UCSD-AML1 (cell line): ENCODE measurements at regions not wholly inside any gene's neighbourhood (a gene's known extent, or its start where the extent isn't known, plus 50 kb on each side); places are given as distances from the start of the nearest gene placed in this dataset.

Source experiments
- DNase-seq: peaks from one replicate; lab custom pipeline; 2025; ENCODE audit not compliant: unreplicated experiment; lab: John Stamatoyannopoulos, UW

DNA sequence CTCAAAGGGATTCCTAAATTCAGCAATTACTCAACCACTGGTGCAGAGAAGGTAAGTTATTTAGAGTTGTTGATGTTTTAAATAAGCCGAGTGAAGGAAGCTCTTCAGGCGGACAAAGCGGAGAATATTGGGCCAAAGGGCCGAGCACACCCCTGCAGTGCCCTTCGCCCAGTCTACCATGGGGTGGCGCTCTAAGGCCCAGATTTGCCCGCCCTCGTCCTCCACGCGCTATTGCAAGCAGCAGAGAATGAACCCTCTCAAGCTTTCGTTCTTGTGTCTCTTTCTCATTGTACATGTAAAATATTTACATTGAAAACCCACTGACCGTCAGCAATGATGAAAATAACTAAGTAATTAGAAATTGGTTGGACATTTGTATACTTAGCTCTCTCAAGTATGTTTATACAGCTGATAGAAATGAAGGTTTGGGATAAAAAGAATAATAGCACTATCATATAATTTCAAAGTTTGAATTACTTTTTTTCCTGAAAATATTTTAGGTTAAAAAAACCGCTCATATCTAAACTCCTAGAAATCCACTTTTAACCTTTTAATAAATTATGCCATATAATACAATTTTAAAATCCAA lies 195.0 kb upstream of the CEP162 start:
- peak; percentile 54 for DNase-seq

DNA sequence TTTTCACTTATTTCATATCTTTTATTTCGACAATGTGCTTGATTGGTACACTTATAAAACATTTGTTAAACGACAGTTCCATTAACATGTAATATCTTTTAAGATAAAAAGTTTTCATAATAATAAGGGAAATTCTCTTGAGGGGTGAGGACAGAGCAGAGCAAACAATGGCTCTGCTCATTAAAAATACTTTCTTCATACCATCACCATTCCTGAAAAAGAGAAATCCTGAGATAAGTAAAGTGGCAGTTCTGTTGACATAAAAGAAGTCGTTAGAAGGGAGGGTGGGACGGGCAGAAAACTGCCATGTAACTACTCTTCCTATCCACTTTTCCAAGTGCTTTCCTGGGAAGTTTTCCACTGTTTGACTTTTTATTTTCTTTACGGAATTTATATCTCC lies 193.6 kb upstream of the CEP162 start:
- DNase-seq, result no peak

DNA sequence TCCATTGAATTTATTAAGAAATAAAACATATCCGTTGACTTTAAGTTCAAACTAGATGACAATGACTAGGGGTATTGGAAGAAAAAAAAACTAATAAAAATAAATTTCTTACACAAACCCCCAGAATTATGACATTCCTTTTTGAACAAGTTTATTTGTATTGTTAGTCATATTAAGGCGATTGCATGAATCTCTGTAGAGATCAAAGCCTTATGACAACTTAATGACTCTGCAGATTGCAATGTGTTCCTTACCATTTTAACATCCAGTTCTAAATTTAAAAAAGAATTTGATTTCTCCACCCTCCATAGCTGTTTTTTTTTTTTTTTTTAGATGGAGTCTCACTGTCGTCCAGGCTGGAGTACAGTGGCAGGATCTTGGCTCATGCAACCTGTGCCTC lies 189.8 kb upstream of the CEP162 start:
- DNase-seq, result no peak

DNA sequence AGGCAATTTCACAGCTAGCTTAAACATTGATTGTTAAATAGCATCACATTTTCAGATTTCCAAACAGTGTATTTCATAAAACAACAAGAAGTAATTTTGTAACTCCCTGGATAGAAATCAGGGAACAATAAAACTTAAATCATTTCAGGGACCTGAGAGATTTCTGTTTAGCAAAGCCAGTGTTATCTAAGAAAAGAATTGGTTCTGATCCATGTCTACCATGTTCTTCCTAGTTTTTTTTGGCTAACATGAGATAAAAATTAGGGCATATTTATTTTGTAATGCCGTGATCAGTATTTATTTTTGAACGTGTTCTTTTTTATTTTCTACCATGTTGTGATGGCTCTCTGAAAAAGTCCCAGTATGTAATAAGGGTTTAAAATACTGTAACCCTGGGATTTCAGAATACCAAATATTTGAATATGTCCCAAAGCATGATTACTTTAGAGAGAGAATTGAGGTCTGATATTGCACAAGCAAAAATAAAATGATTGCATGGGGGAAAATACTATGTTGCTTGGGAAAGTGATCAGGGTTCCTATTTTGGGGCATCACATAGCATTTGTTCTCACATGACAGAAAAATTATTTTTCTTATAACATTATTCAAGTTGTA lies 188.7 kb upstream of the CEP162 start:
- no peak for DNase-seq

DNA sequence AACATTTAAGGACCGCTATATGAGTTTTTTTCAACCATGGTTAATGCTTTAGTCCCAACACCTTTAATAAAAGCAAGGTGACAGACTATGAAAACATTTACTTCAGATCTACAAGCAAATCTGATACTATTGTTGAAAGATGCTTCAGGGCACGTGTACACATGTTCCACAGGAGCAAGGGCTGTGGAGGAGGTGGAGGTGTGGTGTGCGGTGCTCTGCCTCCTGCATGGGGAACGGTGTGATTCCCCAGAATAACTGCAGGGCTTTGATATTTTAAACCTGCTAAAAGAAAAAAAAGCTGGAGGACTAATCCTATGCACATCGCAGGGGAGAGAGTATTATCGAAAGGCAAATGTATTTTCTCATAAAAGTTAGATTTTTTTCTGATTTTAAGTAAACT lies 188.1 kb upstream of the CEP162 start:
- no peak for DNase-seq

DNA sequence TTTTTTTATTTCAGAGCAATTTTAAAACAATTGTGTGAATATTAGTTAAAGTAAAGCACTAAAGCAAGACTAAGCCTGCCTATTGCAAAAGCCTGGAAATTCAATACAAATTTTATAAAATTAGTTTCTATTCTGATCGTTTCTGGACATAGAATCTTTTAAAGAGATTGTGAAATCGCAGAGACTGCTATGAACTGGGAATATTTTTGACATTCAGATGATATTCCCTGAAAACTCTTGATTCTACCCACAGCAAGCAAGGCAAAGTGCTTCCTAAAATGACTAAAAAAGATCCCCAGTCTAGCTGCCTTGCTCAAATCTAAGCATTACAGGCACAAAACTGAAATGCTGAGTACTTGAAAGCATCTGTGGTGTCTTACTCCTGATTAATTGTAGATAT lies 187.6 kb upstream of the CEP162 start:
- no peak for DNase-seq

DNA sequence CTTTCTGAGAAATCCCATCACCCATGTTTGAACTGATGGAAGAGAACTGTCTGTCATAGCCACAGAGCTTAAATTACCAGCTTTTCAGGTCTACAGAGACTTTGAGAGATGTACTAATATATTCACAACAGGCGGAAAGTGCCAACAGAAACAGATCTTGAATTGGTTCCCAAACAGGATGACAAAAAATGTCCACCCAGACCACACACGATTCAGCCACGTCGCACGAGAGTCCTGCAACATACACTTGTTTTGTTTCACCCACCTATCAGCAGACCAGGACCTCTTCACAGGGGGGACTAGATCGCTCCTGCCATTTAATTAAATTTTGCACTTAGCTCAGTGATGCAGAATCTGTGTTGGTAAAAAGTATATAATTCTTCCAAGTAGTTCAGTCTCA lies 187.1 kb upstream of the CEP162 start:
- no peak for DNase-seq

DNA sequence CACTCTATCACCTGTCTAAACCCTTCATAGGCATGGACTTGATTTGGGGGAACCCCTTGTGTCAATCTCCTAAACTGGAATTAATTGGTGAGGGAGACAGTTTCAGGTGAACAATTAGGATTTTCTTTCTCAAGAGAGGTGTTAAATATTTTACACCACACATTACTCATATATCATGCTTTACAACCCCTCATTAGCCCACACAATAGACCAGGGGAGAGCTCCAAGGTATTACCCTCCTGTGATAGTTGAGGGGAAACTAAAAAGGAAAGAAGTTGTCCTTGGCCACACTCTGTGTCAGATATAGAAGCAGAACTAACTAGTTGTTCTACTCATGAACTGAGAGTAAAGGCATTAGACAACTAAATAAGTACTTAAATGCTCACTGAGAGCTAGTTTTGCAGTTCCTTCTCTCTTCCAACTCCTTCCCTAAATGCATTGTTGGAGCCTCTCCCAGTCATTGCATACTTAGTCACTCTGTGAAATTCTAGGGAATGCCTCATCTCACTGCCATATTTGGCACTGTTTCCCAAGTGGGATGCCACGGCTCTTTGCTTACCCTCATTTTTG lies 183.7 kb upstream of the CEP162 start:
- no peak for DNase-seq

DNA sequence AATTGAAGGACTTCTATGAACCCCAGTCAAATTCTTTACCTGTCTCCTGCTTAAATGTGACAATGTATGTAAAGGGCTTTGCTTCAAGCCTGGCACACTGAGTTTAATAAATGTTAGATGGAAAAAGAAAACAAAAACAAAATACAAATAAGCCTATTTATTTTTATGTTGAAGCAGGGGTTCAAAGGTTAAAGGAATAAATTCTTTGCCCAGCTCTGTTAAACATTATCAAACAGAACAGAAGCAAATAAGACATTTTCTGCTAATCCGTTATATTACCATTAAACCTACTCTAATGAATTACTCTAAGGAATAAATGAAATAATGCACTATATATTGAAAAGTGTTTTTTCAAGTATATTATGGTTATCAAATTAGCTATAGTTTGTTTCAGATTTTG lies 182.5 kb upstream of the CEP162 start:
- no peak for DNase-seq

DNA sequence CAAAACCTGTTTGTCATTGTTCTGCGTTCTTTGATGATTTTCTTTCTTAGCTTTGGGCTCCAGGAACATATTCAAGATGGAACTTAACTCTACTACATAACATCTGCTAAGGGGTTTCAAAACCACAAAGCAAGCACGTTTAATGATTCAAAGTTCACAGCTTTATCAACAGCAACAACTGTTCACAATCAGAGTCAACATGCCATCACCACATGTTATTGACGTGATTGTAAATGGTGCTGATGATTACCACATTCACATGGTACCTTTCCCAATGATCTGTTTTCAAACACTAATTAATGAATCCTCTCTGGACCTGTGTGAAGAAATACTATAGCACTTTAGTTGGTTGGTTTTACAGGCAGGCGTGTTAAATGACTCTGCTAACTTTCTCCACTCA lies 180.6 kb upstream of the CEP162 start:
- DNase-seq, result no peak

DNA sequence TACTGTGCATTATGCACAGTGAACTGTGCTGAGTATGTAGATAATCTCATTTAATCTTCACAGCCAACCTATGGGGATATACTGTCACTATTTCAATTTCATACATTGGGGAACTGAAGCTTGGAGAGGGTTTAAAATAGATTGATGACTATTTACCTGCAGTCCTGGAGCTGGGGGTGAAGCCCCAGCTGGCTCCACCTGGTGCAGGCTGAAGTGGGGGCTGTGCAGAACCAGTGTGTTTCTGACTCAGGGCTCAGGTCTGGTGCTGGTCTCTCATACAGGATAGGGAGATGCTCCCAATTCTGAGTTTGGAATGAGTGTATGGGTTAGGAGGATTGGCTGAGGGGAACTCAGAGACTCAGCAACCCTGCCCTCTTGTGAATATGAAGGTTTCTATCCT lies 176.1 kb upstream of the CEP162 start:
- no peak for DNase-seq

DNA sequence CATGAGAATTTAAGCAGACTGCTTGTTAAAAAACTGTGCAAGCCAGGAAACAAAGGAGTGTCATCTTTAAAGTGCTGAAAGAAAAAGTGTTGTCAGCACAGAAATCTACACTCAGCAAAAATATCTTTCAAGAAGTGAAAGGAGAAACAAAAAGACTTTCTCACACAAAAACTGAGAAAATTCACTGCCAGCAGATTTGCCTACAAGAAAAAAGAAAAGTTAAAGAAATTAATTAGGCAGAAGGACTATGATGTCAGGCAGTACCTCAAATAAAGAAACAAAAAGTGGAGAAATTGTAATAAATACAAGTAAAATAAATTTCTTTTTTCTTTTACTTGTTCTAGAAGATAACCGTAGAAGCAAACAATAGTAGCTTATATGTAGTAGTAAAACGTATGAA lies 171.6 kb upstream of the CEP162 start:
- no peak for DNase-seq

DNA sequence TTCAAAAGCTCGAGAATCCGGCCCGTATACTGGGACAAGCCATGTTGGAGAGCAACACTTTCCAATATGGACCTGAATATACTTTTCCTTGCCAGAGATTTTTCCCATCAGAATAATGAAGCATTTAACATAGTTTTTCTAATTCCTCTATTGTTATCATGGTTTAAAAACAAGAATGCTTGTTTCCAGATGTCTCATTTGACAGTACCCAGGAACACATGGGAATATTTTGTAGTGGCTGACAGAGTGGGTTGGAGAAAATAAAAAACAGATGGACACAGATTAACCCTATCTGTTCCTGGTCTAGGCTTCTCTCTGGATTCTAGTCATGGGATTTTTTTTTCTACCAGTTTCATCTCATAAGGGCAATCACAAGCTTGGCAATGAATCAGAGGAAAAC lies 164.8 kb upstream of the CEP162 start:
- no peak for DNase-seq

DNA sequence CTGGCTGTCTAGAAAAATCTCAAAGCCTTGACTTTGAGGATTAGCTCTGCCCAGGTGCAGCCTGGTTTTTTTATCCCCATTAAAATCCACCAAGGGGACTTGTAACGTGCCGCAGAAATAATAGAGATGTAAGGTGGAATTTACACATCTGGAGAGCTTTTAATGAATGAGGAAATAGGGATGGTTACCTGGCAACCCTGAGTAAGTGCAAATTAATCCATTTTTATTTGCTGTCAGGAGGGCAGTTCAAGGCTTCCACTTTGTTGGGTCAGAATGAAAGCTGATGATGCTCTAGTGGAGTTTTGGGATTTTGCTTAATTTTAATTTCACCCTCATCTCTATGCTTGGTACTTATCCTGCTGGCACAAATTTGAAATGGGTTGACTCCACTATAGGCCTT lies 163.4 kb upstream of the CEP162 start:
- DNase-seq, result no peak

DNA sequence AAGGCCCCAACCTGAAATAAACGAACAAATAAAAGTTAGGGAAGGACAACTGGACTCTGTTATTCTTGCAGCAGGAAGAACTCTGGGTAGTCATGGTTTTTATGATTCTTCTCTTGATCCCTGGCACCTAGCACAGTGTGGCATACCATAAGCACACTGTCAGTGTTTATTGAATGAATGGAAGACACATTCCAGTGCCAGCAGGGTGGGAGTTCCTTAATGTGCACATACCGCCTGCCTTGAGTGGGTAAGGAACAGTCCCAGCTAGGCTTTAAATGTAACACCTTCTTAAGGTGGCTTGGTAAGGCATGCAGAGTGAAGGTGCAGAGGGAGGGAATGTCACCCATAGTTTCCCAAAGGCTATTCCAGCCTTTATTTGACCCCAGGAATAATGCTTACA lies 162.9 kb upstream of the CEP162 start:
- DNase-seq, result no peak

DNA sequence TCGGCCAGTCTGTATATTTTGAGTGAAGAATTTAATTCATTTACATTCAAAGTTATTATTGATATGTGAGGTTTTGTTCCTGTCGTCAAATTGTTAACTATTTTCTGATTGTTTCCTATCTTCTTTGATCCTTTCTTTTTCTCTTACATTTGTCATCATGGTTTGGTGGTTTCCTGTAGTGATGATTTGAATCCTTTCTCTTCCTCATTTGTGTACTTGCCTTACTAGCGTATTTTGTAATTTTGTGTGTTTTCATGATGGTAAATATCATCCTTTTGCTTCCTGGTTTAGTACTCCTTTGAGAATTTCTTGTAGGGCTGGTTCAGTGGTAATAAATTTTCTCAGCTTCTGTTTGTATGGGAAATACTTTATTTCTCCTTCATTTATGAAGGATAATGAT lies 151.7 kb upstream of the CEP162 start:
- DNase-seq, result no peak

DNA sequence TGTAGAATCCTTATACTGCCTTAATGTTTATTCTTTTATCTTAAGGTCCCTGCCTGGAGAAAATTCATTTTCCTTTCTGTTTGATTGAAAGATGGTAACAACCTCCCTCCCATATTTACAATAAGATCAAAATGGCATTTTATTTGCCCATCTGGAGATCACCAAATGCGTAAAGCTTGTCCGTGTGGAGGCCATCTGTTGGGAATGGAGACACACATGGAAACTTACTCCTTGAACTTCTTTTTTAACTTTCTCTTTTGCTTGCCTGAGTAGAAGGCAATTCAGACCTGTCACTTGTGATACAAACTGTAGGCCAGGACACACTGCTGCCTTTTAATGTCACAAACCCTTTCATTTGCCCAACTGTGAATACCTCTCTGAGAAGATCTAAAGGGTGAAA lies 144.8 kb upstream of the CEP162 start:
- DNase-seq, result no peak

DNA sequence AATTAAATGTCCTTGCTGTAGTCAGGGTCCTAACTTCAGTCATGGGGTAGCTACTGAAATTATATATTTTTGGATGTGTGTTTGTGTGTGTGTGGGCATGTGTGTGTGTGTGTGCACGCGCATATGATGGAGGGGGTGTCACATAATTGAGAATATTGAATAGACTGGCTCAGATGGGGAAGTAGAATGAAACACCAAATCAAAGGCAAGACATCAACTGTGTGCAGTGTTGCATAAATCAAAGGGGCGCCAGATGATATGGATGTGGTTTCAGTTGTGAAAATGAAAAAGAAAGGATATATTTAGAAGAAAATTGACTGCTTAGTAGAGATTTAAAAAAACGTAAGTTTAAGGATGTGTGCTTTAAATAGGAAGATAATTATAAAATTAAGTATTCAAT lies 144.2 kb upstream of the CEP162 start:
- DNase-seq, result no peak

DNA sequence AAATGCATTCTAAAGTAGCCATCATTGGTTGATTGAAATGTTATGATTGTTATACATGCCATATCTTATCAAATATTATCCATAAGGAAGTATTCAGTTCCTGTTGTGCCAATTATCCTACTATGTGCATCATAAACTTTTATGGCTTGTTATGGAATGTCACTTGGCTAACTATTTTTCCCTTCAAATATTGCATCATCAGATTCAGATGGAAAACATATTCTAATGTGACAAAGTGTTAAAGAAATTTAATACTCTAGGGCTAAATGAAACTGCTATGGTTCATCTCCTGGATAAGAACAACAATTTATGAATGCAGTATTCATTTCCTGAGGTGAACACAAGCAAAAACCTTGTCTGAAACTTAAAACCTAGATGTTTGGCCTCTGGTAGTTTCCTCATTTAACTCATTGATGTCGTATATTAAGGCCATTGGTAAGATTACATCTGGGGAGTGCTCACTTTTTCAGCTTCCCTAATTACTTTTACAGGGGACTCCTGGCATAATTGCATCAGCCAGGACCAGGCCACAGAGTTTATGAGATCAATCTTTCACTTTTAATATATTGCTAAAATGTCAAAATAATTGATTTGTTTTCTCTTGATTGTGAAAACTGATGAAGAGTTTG lies 134.9 kb upstream of the CEP162 start:
- DNase-seq, result no peak

DNA sequence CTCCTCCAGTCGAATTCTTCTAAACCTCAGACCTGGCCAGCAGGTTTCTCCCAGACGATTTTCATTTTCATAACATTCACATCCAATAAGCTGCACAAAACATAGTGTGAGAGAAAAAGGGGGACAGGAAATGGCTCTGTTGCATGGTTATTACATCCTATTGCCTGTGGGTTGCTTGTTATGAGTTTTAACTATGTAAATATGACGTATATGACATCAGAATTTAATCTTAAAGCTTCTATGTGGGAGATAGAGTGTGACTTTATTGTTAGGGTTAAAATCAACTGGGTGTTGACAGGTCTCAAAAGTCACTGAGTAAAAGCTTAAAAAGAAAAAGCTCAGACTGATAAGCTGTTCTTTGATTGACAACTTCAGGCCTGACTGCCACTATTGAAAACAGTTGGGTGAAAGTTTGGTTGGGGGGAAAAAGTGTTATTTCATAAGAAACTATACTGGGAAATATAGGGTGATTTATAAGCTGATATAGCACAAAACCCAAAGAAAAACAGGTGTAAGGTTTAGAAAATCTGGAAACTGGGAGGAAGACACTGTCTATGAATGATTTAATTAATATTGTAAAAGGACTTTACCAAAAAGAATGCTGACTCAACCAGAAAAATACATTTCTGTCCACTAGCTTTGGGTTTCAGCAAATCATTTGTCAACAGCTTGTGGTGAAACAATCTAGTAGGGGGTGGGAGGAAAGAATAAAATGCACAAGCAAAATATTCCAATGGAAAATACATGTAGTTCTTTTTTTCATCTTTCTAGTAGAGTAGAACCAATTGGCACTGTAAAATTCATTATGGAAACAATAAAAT lies 134.1 kb upstream of the CEP162 start:
- DNase-seq, result no peak

DNA sequence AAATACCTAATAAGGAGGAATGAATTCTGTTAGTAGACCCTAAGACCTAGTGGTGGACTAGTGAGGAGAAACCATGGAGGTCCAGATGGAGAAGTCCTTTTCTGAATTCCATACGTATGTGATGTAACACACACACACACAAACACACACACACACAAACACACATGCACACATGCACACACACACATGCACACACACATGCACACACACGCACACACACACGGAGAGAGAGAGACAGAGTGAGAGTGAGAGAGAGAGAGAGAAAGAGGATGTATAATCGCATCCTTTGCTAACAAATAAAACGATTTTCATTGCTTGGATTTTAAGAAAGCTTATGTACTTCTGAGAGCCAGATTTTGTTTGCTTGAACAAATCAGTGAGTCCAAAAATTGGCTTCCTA lies 132.6 kb upstream of the CEP162 start:
- no peak for DNase-seq

DNA sequence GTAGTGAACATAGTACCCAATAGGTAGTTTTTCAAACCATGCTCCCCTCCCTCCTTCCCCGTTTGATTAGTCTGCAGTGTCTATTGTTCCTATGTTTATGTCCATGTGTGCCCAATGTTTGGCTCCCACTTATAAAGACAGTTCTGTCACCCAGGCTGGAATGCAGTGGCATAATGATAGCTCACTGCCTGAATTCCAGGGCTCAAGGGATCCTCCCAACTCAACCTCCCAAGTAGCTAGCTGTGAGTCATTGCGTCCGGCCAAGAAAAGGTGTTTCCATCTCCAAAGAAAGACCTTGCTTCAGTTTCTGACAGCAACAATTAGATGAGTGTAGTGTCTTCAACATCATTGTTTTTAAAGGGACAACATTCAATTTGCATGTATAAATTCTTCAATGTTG lies 131.1 kb upstream of the CEP162 start:
- DNase-seq, result no peak
